GM19239 (cell line): ENCODE measurements at regions not wholly inside any gene's neighbourhood (a gene's known extent, or its start where the extent isn't known, plus 50 kb on each side); places are given as distances from the start of the nearest gene placed in this dataset.
"Not testable (repeated sequence)": the region's sequence is repeated elsewhere in the genome, so short reads cannot be mapped to it uniquely, and the experiment has no call there.

Experiments
- DNase-seq: peaks from one replicate; pipeline ENCODE4 v3.0.0; 2011; ENCODE audit warnings: low spot score; ENCODE audit not compliant: insufficient read length
- FAIRE-seq: peaks from 2 replicates; lab custom pipeline; 2011; peaks lifted over from hg19 to GRCh38; lab: Jason Lieb, UNC

- no peak for DNase-seq
- FAIRE-seq: no peak
Observed at GRCh38 chr11:13214276-13214675, 63.3 kb upstream of the BMAL1 start.

GRCh38 chr11:13215149-13215548 lies 62.4 kb upstream of the BMAL1 start:
- FAIRE-seq: no peak

GRCh38 chr11:13216019-13216710 lies 61.4 kb upstream of the BMAL1 start:
- FAIRE-seq: no peak
- no peak for DNase-seq

More at GRCh38 chr11:13215149-13215548, 62.4 kb upstream of the BMAL1 start:
- DNase-seq: no peak

- DNase-seq: no peak
- no peak for FAIRE-seq
Observed at GRCh38 chr11:13216711-13217075, 60.9 kb upstream of the BMAL1 start.

DNA sequence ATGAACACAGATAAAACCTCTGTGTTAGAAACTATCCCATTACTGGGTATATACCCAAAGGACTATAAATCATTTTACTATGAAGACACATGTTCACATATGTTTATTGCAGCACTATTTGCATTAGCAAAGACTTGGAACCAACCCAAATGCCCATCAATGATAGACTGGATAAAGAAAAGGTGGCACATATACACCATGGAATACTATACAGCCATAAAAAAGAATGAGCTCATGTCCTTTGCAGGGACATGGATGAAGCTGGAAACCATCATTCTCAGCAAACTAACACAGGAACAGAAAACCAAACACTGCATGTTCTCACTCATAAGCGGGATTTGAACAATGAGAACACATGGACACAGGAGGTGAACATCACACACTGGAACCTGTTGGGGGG lies 58.9 kb upstream of the BMAL1 start:
- not testable (repeated sequence) for FAIRE-seq, DNase-seq

- no peak for DNase-seq
- FAIRE-seq: no peak
Observed at GRCh38 chr11:13220148-13220547, 57.4 kb upstream of the BMAL1 start.

GRCh38 chr11:13221722-13222121 lies 55.9 kb upstream of the BMAL1 start:
- FAIRE-seq: no peak
- no peak for DNase-seq

DNA sequence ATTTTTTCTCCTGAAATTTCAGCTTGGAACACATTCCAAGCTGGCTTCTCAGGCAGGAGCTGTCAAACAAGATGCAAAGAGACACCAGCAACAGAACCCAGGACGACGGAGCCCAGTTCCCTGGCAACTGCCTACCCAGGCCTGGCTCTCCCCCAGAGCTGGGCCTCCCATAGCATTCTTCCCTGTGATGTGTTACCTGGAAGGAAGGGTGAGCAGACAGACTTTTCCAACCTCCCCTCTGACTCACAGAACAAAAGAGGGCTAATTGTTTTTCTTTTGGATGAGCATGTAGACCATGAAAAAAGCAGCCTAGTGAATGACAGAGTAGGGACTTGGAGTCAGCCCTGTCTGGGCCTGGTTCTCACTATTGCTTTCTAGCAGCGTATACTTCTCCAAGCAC lies 55.3 kb upstream of the BMAL1 start:
- FAIRE-seq (no peak), DNase-seq (no peak)

DNA sequence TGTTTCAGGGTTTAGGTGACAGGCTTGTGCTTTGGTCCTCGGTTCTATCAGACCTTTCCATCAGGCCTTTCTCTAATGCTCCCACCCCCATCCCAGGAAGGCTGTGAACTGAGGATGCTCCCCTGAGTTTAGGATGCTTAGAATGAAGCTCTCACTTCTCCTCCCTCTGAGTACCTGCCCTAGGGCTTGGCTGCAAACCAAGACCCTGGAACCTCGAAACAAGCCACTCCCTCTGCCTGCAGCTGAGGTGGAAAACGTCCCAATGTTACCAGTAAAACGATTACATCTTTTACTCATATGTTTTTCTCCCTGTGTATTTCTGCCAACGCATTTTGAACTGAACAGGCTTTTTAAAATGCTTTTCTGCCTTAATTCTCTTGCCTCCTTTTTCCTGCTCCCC lies 54.5 kb upstream of the BMAL1 start:
- no peak for FAIRE-seq
- DNase-seq: no peak

GRCh38 chr11:13224324-13224723 lies 53.3 kb upstream of the BMAL1 start:
- FAIRE-seq (no peak), DNase-seq (no peak)

DNA sequence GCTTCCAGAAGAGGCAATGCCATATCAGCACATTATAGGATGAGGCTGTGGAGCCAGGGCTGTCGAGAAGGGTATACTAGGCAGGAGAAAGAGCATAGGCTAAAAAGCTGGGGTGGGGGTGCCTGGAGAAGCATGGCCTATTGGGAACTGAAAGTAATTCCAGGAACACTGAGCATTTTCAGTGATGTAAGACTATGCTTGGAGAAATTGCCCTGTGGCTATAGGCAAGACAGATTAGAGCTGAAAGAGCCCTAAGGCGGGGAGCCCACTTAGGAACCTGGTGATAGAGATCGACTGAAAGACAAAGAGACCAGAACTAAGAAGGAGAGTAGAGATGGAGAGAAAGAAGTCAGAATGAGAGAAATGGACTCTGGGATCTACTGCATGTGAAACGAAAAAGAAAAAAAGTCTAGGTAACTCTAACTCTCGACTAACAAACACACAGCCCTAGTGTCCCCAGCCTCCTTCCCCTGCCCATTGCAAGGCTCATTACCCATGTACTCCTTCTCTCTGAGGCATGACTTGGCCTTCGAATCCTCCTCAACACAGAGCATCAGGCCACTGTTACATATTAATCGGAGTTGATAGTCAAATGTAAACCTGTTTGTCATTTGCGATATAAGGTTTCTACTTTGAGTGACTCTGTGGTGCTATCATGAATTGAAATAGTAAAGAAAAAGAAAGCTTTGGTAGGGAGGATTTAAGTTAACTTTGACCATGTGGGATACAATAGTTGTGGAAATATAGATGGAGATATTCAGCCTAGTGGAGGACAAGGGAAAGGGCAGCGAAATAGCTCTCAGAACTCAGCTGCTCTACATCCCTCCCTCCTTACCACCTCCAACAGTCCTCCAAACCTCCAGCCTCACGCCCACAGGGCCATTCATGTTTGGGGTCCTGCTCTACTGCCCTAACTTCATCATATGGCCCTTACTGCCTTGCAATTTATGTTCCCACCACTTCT lies 52.3 kb upstream of the BMAL1 start:
- DNase-seq (no peak), FAIRE-seq (no peak)

GRCh38 chr11:13227676-13228255 lies 49.8 kb upstream of the BMAL1 start:
- FAIRE-seq: no peak

More at GRCh38 chr11:13227676-13228255, 49.8 kb upstream of the BMAL1 start:
- DNase-seq: no peak
